HL-60 (cell line): ENCODE measurements at regions not wholly inside any gene's neighbourhood (a gene's known extent, or its start where the extent isn't known, plus 50 kb on each side); places are given as distances from the start of the nearest gene placed in this dataset.
"Not testable (repeated sequence)": the region's sequence is repeated elsewhere in the genome, so short reads cannot be mapped to it uniquely, and the experiment has no call there.

ENCODE experiments used
- CTCF ChIP-seq: IDR thresholded peaks from one replicate; pipeline ENCODE4 v1.5.1; 2011; ENCODE audit warnings: low read length, control low read depth, inconsistent platforms; ENCODE audit not compliant: insufficient read depth
- GABPA ChIP-seq: IDR thresholded peaks from 2 replicates; pipeline ENCODE4 v1.6.1; 2012; ENCODE audit warnings: low read depth
- POLR2AphosphoS5 ChIP-seq: IDR thresholded peaks from 2 replicates; pipeline ENCODE4 v1.6.1; 2012; ENCODE audit warnings: low read depth
- REST ChIP-seq: IDR thresholded peaks from 2 replicates; pipeline ENCODE4 v1.6.1; 2012; ENCODE audit warnings: low read depth; ENCODE audit not compliant: insufficient replicate concordance

GRCh38 chr6:67879105-67879904 lies 755.8 kb upstream of the ADGRB3 start:
- TF ChIP-seq REST, CTCF, POLR2AphosphoS5, GABPA: not testable (repeated sequence)
